NCI-H1417 treated with DMSO at 0.1 percent for 48 hours (cell line): ENCODE measurements at regions not wholly inside any gene's neighbourhood (a gene's known extent, or its start where the extent isn't known, plus 50 kb on each side); places are given as distances from the start of the nearest gene placed in this dataset.
A peak's percentile ranks its signal among the peaks of the same experiment; 100 is the strongest.
"Not testable (repeated sequence)": the region's sequence is repeated elsewhere in the genome, so short reads cannot be mapped to it uniquely, and the experiment has no call there.

ENCODE experiments used
- DNase-seq: peaks from one replicate; lab custom pipeline; 2025; lab: John Stamatoyannopoulos, UW

DNA sequence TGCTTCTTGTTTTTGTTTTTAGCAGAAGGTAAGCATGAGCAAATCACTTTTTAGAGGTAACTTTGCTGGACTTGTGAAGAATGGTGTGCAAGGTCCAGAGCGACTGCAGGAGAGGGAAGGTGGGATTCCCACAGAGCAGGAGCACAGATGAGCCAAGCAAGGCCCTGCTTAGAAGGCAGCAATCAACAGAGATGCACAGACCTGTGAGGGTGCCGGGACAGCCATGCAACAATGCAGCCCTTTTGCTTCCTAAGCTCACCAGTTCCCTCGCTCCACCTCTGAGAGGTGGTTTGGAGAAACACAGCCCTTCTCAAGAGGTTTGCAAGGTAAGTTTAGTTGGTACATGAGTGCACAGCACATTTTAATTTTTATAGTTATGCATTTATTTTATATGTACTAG is 85.1 kb upstream of the FBXO28 start:
- not testable (repeated sequence) for DNase-seq

- not testable (repeated sequence) for DNase-seq
These were observed 90.8 kb upstream of the FBXO28 start for GRCh38 chr1:224023122-224023521.

GRCh38 chr1:224022249-224022970 is 91.5 kb upstream of the FBXO28 start:
- not testable (repeated sequence) for DNase-seq

- DNase-seq, result not testable (repeated sequence)
These were observed 94.0 kb upstream of the FBXO28 start for GRCh38 chr1:224019866-224020265.

DNA sequence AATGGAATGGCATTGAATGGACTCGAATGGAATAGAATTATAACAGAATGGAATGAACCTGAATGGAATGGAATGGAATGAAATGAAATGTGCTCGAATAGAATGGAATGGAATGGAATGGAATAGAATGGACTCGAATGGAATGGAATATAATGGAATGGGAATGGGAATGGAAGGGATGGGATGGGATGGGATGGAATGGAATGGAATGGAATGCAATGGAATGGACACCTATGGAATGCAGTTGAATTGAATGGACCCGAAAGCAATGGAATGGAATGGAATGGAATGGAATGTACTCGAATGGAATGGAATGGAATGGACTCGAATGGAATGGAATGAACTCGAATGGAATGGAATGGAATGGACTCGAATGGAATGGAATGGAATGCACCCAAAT is 98.1 kb upstream of the FBXO28 start:
- DNase-seq, result not testable (repeated sequence)

- no peak for DNase-seq
These were observed 99.6 kb upstream of the FBXO28 start for GRCh38 chr1:224014330-224014649.

DNA sequence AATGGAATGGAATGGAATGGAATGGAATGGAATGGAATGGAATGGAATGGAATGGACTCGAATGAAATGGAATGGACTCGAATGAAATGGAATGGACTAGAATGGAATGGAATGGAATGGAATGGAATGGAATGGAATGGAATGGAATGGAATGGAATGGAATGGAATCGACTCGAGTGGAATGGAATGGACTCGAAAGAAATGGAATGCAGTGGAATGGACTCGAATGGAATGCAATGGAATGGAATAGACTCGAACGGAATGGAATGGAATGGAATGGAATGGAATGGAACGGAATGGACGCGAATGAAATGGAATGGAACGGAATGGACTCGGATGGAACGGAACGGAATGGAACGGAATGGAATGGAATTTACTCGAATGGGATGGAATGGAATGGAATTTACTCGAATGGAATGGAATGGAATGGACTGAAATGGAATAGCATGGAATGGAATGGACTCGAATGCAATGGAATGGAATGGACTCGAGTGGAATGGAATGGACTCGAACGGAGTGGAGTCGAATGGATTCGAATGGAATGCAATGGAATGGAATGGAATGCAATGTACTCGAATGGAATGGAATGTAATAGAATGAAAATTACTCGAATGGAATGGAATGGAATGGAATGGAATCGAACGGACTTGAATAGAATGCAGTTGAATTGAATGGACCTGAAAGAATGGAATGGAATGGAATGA is 100.1 kb upstream of the FBXO28 start:
- not testable (repeated sequence) for DNase-seq

DNA sequence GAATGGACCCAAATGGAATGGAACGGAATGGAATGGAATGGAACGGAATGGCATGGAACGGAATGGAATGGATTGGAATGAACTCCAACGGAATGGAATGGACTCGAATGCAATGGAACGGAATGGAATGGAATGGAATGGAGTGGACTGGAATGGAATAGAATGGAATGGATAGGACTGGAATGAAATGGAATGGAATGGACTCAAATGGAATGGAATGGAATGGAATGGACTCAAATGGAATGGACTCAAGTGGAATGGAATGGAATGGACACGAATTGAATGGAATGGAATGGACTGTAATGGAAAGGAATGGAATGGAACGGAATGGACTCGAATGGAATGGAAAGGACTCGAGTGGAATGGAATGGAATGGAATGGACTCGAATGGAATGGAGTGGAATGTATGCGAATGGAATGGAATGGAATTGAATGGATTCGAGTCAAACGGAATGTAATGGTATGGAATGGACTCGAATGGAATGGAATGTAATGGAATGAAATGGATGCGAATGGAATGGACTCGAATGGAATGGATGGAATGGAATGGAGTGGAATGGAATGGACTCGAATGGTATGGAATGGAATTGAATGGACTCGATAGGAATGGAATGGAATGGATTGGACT is 101.0 kb upstream of the FBXO28 start:
- not testable (repeated sequence) for DNase-seq

GRCh38 chr1:224012162-224012561 is 101.7 kb upstream of the FBXO28 start:
- not testable (repeated sequence) for DNase-seq

GRCh38 chr1:224011751-224012150 is 102.2 kb upstream of the FBXO28 start:
- not testable (repeated sequence) for DNase-seq

DNA sequence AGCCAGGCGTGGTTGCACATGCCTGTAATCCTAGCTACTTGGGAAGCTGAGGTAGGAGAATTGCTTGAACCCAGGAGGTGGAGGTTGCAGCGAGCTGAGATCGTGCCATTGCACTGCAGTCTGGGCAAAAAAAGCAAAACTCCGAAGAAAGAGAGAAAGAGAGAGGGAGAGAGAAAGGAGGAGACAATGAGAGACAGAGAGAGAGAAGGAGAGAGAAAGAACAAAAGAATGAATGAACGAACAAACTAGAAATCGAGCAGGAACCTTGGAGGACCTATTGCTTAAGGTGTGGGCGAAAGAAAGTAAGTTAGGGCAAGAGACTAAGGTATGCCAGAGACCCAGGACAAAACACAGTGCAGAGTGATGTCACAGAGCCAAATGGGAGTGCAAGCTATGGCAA is 102.8 kb upstream of the FBXO28 start:
- not testable (repeated sequence) for DNase-seq

DNA sequence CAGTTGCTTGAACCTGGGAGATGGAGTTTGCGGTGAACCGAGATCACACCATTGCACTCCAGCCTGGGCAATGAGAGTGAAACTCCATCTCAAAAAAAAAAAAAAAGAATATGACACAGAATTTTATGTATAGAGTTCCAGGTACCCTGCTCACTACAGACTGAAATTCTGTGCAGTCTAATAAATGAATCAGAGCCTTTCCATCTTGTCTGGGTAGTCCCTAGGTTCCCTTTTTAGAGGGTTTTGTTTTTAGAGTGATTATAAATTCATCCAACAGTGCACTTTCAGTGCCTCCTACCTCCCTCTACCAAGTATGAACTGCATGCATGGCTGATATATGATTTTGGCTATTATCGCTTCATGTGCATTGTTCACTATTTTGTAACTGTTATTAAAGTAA is 107.9 kb upstream of the FBXO28 start:
- DNase-seq, result not testable (repeated sequence)

GRCh38 chr1:224004552-224005315 is 109.2 kb upstream of the FBXO28 start:
- DNase-seq, result not testable (repeated sequence)

DNA sequence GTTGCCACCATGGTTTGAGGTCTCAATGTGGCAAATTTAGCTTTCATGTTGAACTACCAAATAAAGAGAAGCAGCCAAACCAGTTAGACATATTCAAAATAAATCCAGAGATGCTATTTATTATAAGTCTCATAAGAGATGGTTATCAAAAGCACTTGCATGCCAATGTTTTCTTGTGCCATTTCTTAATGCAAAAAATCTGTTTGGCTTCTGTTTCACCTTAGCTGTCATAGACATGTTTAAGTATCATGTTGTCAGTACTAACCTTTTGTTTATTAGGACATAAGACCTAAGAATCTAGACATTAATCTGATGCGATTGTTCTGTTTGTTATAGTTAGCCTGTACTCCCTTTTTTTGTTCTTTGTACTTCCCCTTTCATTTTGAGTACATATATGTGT is 110.0 kb upstream of the FBXO28 start:
- DNase-seq, result not testable (repeated sequence)

DNA sequence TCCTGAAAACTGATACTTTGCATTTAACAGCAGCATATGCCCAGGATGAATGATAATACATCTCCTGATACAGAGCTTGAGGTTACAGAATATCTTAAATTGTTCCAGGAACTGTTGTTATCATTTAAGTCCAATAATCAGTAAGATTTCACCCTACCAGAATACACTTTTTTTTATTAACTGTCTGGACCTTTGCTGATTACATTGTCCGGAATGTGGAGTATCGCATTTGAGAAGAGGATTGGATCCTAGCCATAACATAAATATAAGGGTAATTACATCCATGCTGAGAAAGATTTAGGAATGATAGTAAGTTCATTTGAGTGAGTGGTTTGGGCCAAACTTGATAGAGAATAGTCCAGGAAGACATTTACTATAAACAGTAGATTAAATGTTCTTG is 112.2 kb upstream of the FBXO28 start:
- not testable (repeated sequence) for DNase-seq

DNA sequence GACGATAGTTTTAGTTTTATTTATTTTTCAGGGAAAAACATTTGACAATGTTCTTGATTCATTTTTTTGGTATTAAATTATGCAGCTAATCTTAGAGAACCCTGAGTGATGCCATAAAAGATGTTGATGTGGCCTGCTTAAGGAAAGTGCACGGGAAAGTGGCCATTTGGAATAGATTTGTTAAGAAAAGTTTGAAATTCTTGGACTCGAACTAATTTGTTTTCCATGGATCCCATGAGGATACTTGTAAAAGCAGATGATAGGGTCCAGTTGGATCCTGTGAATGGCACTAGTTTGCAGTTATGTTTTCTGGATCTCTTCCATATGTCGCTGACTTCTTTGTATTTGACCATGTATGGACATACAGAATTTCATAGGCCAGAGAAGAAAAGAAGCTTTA is 114.2 kb upstream of the FBXO28 start:
- DNase-seq, result not testable (repeated sequence)

GRCh38 chr1:223998676-223999455 is 115.0 kb upstream of the FBXO28 start:
- not testable (repeated sequence) for DNase-seq

- not testable (repeated sequence) for DNase-seq
These were observed 117.5 kb upstream of the FBXO28 start for GRCh38 chr1:223996376-223996775.

DNA sequence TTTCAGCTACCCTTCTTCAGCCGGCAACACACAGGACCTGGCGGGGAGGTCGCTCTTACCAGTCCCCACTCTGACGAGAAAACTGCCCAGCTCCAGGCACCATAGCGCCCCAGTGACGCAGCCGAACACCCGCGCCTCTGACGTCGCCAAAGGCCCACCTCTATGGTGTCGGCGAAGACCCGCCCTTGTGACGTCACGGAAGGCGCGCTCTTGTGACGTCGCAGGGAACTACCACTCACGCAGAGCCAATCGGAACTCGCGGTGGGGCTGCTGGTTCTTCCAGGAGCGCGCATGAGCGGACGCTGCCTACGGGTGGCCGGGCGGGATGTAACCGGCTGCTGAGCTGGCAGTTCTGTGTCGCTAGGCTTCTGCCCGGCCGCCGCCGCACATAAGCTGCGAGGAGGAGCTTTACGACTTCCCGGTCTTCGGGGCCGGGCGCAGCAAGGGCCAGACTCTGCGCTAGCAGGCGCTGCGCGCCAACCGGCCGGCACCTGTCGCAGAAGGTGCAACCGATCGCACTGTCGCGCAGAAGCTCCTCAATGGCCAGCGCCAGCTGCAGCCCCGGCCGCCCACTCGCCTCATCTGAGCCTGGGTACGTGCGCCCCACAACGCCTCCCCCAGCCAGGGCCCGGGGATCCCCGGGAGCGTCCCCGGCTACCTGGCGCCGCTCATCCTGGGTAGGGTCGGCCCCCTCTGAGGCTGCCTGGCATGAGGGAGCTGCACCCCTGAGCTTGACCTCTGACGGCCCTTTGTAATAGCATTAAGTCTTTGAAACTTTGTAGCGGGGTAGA is 121.3 kb upstream of the FBXO28 start:
- peak; percentile 91 for DNase-seq

- not testable (repeated sequence) for DNase-seq
These were observed 122.5 kb upstream of the FBXO28 start for GRCh38 chr1:223991297-223991857.
